ENCODE measurements at regions not wholly inside any gene's neighbourhood (a gene's known extent, or its start where the extent isn't known, plus 50 kb on each side); places are given as distances from the start of the nearest gene placed in this dataset.
"Not testable (repeated sequence)": the region's sequence is repeated elsewhere in the genome, so short reads cannot be mapped to it uniquely, and the experiment has no call there.

DNA sequence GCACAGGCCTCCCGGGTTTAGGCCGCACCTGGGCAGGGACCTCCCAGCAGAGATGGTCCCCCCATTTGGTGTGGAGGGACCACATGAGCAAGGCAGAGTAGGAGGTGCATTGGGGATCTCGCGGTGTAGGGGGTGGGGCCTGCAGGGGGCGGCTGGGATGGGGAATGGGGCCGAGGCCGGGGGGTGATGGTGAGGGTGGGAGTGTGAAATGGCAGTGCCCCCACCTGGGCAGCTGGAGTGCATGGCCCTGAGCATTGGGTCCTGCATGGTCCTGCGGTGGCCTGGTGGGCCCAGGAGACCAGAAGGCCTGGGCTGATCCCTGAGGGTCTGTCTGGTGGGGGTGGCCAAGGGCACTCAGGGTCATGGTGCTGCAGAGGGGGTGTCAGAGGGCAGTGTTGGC, 111.8 kb downstream of the KIF26A start:
- DNase-seq: no peak

DNA sequence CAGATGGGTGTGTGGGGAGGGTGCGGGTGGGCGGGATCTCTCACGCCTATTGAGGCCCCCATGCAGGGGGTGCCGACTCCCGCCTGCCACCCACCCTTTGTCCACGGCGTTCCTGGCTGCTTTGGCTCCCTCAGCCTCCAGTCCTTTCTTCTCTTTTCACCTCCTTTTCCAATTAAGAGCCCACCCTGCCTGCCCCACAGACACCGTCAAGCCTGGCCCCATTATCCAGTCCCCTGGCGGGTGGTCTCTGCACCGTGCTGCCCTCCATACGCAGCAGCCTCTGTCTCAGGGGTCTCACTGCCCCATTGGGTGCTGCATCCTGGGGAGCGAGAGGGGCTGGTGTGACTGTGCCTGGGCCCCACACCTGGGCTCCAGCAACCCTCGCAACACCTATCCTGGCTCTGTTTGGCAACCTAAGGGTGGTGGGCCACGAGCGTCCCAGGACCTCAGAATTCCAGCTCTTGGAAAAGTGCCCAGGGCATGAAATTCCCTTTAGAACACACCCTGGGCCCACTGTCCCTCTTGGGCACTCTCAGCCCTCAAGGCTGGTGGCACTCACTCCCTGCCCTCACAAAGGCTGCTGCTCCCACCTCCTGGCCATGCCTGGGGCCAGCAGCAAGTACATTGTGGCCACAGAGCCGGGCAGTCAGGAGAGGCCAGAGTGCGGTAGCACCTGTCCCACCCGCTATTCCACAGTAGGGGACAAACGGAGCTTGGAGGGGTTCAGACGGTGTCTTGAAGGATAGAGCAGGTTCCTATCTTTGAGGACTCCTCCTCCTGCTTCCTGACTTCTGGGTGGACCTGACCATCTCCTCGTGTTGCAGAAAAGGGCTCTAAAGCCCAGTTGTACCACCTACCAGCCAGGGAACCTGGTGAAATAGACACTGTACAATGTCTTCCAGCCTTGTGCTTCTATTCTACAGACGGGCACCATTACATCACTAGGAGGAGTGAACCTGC, 114.1 kb downstream of the KIF26A start:
- no peak for DNase-seq

DNA sequence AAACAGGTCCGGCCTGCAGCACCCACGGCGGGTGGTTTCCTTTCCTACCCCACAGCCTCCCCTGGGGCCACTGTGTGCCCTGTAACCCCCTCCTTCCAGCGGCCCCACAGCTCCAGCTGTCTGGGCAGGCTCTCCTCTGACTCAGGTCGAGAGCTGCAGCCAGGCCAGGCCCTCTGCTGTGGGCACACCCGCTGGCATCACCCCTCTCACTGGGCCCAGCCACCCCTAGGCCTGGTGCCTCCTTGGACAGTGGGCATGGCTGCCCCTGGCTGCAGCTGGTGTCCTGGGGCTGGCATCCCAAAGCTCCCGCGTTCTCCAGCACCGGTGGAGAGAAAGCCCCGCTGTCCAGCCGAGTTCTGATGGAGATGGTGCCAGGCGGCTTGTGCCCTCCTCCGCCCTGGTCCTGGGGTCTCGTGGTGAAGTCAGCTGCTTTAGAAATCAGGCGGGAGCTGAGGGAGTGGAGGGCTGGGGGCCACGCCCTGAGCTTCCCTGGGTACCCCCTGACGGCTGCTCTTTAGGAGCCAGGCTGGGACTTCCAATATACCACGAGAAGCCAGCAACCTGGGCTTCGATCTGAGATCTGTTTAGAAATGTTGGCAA, 114.9 kb downstream of the KIF26A start:
- DNase-seq: no peak

DNA sequence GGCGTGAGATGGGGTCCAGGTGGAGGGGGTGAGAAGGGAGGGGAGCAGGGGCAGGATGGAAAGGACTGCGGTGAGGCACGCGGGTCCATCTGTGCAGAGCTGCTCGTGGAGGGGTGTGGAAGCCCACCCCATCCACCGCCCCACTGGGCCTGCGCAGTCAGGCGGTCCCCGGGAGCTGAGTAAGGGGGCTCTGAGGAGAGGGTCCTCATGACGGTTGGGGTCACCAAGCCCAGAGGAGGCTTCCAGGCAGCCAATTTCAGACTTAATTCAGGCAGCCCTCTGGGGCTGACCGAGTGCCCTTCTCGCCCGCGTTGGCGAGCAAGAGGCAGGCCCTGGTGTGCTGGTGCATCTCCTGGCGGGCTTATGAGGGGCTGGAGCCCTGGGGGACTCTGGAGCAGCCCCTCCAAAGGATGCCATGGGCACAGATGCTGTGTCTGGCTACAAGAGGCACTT, 115.5 kb downstream of the KIF26A start:
- no peak for DNase-seq

DNA sequence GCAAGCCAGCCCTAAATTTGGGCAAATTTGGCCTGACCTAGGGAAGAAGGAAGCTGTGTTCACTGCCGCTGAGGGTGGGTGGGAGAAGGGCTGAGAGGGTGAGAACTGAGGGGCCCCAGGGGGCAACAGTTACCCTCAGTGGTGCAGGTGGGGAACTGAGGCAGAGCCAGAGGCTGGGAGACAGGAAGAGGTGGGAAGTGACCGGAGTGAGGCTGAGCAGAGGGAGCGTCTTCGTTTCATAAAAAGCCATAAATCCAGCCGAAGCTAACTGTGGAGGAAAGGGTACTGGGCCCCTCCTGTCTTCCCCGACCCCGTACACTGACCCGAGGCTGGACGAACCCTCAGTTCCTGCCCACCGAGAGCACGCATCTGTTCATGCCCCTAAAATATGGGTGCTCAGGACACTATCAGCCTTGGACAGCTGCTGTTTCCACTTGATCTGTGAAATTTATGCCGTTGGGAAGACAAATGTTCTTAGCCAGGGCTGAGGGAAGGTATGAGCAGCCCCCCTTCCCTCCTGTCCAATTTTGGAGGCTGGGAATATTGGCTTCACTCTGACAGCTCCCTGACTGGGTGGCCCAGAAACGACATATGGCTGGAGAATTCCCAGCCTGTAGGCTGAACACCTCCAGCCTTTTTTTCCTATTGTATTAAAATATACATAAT, 116.5 kb downstream of the KIF26A start:
- no peak for DNase-seq

DNA sequence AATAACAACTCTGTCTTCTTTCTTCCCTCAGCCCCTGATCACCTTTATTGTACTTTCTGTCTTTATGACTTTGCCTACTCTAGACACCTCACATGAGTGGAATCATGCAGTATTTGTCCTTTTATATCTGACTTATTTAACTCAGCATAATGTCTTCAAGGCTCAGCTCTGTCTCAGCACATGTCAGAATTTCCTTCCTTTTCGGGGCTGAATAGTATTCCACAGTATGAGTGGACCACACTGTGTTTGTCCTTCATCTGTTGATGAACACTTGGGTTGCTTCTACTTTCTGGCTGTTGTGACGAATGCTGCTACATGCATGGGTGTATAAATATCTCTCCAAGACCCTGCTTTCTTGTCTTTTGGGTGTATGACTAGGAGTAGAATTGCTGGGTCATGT, 117.6 kb downstream of the KIF26A start:
- DNase-seq: no peak

DNA sequence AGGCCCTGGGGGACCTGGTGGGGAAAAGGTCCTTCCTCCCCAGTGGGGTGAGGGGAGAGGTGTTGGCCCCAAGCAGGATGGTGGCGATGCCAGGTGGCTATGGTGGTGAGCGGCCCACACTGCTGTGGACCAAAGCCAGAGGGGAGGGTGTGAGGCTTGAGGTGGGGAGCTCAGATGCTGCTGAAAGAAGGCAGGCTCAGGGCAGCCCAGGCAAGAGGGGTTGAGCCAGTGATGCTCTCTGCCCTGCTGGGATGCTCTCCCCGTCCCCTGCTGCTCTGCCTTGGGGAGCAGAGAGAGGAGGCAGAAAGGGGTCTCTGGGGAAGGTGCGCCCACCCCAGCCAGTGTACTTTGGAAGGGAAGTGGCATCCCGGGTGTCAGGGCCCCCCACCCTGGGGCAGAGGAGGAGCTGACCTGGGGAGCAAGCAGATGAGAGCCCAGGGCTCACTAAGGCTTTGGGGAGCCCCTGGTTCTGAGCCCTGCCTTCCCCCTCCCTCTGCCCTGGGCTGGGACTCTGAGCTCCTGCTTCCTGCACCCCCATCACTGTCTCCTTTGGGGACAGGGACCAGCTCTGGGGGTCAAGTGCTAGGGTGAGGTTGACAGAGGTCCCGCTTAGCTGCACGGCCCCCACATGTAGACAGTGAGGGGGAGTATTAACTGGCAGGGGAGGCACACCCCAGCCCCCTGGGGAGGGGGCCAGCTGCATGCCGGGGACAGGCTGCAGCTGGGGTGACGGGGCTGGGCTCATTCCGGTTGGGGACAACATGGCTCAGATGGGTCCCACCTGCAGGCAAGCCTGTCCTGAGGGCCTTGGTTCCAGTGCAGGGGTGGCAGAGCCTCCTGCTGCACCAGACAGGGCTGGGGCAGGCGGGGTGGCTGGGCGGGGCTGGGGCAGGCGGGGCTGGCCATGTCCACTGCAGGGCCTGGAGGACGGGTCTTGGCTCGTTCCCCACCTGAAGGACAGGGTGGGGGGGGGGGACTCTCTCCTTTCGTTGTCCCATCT, 124.4 kb downstream of the KIF26A start:
- DNase-seq: no peak

DNA sequence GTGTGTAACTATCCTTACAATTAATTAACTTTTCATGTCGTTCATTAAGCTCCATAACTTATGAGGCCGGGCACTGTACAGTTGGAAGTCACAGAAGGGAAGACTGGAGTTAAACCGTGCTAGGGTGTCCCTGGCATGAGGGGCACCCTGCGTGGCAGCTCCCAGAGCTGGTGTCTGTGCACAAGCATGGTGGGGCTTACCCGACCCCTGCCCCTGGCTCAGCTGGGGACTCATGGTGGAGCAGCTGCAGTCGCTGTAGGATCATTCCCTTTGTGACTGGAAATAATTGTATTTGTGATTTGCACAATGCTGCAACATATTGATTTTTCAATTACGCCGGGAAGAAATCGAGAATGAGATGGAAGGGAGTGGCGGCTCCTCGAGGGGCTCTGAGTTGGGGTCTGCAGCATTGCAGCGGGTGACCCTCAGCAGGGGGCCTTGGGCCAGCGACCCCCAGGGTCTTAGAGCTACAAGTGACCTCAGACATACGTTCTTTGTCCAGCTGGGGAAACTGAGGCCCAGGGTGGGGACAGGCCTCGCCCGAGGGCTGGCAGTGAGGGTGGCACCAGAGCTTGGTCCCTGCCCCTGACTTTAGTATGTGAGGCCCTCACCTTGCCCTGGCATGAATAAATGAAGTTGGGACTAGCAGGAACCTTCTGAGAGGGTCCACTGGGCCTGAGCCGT, 125.4 kb downstream of the KIF26A start:
- DNase-seq: no peak

DNA sequence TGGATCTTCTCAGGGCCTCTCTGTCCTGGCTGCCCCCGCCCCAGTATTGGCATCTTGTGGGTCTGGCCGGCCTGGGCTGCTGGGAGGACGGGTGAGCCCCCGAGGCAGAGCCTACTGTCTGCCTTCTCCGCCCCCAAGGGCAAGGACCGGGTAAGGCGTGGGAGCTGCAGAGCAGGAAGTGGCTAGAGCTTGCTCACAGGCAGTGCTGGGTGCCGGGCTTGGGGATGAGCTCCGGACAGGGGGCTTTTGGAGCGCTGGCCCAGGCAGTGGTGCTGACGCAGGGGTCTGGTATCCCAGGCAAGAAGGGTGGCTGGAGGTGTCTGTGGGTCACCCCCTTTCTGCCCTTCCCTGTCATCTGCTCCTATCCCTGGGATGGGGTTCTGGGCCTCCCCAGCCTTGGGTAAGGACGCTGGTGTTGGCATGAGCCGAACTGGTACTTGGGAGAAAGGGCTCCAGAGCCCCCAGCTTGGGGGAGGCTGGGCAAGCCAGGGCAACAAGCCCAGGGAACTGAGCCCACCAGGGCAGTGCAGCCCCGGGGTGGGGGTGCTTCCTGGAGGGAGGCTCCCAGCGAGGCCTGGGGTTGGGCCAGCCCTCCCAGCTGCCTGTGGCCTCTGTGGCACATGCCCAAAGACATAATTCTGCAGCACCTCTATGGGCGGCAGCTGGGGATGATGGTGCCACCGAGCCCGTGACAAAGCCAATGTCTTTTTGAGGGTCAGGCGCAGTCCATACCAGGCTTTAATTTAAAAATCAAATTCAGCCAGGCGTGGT, 126.3 kb downstream of the KIF26A start:
- no peak for DNase-seq

DNA sequence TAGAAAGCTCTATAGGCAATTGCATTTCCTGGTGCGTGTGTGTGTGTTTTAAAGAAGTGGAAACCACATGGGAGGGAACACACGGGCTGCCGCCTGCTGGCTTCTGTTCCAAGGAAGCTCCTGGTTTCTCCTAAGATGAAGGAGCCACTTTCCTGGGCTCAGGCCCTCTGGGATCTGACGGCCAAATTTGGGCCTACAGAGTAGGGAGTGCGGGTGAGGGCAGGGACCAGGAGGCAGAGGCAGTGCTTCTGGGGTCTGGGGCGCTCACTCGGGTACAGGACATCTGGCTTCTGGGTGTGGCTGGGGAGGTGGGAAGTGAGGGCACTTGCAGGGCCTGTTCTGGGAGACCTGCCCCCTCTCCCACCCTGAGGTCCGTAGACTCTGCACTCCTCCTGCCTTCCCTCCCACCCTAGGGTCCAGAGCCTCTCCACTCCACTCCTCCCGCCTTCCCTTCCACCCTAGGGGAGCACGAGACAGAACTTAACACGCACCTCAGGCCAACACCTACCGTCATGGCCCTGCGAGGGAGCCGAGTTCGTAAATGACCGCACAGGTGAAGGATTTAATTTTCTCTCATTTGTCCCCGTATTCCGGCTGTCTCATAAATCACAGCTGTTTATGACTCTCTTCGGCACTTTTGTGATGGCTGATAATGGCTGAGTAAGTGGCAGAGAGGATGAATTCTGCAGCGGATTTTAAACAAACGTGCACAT, 127.7 kb downstream of the KIF26A start:
- DNase-seq: no peak

DNA sequence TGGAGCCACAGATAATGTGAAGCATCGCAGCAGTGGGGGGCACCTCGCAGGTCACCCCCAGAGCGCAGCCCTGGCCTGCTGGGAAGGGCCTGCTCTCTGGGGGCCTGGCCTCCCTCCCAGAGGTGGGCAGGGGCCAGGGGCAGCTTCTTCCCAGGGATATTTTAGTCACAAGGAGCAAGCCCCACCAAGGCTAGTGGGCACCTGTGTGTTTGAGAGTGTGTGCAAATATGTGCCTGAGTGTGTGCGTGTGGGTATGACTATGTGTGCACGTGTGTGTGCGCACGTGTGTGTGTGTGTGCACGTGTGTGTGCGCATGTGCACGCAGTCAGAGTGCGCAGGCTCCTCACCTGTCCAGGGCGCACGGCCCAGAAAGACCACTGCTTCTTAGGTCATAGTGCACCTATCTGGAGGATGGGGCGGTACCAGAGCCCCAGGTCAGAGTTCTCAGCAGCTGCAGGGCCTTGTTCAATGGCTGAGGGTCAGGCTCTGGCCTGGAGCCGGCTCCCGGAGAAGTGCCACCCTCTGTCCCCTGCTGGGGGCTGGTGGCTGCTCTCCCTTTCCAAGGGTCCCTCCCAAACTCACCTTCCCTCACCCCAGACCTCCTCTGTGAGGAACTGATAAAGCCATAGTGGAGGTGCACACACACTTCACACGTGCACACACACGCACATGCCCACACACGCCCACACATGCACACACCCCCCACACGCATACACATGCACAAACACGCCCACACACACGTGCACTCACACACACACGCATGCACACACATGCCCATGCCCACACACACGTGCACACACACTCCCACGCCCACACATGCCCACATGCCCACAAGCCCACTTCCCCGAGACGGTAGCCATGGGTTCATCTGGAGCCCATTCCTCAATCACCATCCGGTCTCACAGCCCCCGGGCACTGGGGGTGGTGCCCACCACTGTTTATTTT, 128.5 kb downstream of the KIF26A start:
- no peak for DNase-seq

DNA sequence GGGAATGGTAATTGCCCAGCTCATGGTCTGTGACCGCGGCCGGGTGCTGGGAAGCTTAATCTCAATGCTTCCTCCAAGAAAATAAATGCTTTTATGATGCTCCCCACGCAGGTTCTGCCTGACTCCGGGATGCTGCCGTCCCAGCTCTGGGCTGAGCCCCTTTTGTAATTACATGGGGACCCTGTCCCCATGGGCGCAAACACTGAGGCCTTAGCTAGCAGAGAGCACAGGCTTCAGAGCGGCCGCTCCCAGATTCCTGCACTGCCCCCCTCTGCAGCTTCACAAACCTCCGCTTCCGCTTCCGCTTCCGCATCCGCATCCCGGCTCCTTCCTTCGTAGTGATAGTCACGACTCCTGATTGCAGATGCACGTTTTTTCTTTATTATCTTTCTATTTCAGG, 129.5 kb downstream of the KIF26A start:
- DNase-seq: no peak

DNA sequence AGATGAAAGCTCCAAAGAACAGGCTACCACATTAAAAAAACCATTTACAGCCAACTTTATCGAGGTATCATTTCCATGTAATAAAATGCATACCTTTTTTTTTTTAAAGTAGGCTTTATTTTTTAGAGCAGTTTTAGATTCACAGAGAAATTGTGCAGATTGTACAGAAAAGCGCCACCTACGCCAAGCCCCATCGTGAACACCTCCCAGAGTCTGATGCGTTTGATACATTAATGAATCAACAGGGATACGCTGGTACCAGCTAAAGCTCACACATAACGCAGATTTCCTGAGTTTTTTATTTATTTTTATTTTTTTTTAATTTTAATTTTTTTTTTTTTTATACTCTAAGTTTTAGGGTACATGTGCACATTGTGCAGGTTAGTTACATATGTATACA, 129.9 kb downstream of the KIF26A start:
- DNase-seq: no peak

DNA sequence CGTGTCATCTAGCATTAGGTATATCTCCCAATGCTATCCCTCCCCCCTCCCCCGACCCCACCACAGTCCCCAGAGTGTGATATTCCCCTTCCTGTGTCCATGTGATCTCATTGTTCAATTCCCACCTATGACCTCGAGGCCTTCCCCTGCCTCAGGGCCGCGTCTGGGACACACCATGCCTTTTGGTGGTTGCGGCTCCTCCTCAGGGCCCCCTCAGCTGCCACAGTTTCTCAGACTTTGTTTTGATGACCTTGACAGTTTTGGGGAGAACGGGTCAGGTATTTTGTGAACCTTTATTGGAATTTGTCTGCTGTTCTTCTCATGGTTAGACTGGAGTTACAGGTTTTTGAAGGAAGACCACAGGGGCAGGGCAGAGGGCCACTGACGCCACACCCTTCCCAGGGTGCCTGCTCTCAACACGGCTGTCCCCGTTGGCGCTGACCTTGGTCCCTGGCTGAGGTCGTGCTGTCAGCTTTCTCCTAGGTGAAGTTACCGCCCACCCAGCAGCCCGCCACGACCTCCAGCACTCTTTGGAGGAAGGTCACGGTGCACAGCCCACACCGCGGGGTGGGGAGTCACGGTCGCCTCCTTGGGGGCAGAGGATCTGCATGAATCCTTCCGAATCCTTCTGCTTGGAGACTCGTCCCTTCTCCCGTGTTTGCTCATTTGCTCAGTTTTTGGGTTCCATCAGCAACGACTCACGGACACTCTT, 130.5 kb downstream of the KIF26A start:
- DNase-seq: no peak

DNA sequence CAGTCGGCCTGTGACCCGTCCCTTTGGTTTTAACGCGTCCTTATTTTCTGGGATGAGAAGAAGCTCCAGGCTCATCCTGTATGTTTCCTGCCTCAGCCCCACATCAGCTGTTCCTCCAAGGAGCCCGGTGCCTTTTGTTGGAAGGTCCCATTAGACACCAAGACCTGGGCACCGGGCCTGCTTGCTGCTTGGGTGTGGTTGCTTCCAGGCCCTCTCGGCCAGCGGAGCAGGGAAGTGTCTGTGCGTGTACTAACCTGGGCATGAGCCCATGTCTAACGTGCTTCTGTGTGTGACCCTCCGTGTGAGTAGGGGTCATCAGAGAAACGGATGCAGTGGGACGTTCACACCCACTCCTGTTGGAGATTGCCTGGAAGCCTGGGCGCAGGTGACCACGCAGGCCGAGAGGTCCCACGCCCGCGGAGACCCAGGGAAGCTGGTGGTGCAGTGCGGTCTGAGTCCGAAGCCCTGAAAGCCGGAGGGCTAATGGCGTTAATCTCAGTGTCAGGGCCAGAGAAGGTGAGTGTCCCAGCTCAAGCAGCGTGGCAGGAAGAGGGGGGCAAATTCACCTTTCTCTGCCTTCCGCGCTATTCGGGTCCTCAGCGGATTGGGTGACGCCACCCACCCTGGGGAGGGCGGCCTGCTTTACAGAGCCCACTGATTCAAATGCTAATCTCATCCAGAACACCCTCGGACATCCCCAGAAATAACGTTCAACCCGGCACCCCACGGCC, 131.3 kb downstream of the KIF26A start:
- DNase-seq: not testable (repeated sequence)

DNA sequence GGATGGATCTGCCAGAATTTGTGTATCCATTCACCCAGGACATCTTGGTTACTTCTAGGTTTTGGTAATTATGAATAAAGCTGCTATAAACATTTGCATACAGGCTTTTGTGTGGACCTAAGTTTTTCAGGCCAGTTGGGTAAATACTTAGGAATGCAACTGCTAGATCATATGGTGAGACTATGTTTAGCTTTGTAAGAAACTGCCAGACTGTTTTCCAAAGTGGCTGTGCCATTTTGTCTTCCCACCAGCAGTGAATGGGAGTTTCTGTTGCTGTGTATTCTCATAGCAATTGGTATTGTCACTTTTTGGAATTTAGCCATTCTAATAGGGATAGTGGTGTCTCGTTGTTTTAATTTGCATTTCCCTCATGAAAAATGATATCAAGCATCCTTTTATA, 133.0 kb downstream of the KIF26A start:
- no peak for DNase-seq

DNA sequence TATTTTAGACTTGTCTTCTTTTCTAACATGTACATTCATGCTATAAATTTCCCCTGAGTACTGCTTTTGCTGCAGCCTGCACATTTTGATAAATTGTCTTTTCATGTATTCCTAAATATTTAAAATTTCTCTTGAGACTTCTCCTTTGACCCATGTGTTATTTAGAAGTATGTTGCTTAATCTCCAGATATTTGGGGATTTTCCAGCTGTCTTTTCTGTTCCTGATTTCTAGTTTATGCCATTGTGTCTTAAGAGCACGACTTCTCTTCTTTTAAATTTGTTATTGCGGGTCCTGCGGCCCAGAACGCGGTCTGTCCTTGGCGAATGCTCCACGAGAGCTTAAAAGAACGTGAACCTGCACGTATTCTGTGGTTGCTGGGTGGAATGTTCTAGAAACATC, 136.4 kb downstream of the KIF26A start:
- peak in 1 of 2 donors; percentile 3 for DNase-seq
